ENCODE measurements at regions not wholly inside any gene's neighbourhood (a gene's known extent, or its start where the extent isn't known, plus 50 kb on each side); places are given as distances from the start of the nearest gene placed in this dataset.
"Not testable (repeated sequence)": the region's sequence is repeated elsewhere in the genome, so short reads cannot be mapped to it uniquely, and the experiment has no call there.

- Histone ChIP-seq H2BK15ac (ENCODE audit: low read depth, poor library complexity, severe bottlenecking) (no peak overlapping the region), H3K9ac (ENCODE audit: low read length) (no peak overlapping the region), H4K8ac (ENCODE audit: low read length) (no peak overlapping the region), H2BK5ac (ENCODE audit: low read depth, low read length, poor library complexity, severe bottlenecking) (no peak overlapping the region), H2AFZ (ENCODE audit: low read depth, low read length) (no peak overlapping the region), H3K4me1 (ENCODE audit: control insufficient read depth, insufficient read depth, low read depth, low read length) (peaks cover 2% of the 10 kb centered on the region), H3K4ac (ENCODE audit: low read depth in 1 of 2, low read length in 2 of 2) (no peak overlapping the region), H3K4me3 (ENCODE audit: insufficient read depth in 1 of 2, low read depth in 1 of 2, low read length in 2 of 2) (no peak overlapping the region), H3K36me3 (ENCODE audit: control insufficient read depth in 1 of 2, insufficient read depth in 2 of 2, low read depth in 1 of 2, low read length in 2 of 2) (no peaks in the 10 kb centered on the region), H4K91ac (ENCODE audit: low read length) (no peak overlapping the region), H3K27me3 (ENCODE audit: control insufficient read depth in 1 of 2, insufficient read depth in 1 of 2, low read length in 2 of 2) (no peaks in the 10 kb centered on the region), H3K79me1 (replicated peaks; ENCODE audit: low read length, poor library complexity, severe bottlenecking) (no peaks in the 10 kb centered on the region), H3K9me3 (ENCODE audit: control insufficient read depth, low read length) (peaks cover 4% of the 10 kb centered on the region), H2BK12ac (ENCODE audit: low read length in 2 of 2) (no peak overlapping the region), H2BK120ac (ENCODE audit: low read depth, low read length) (no peak overlapping the region), H3K23ac (ENCODE audit: low read length in 2 of 2) (no peak overlapping the region), H3K27ac (ENCODE audit: low read length, poor library complexity, severe bottlenecking) (no peak overlapping the region), H3K4me2 (ENCODE audit: low read length, poor library complexity, severe bottlenecking) (no peak overlapping the region), H3K18ac (ENCODE audit: low read depth in 1 of 2, low read length in 2 of 2) (no peak overlapping the region), H2AK5ac (ENCODE audit: low read length, severe bottlenecking) (no peak overlapping the region), H3K14ac (ENCODE audit: low read length in 2 of 2) (no peak overlapping the region)
- peak; percentile 9 for DNase-seq
- WGBS, result 0% methylated on average over 1 of the region's 1 CpG
These were observed 745.3 kb downstream of the NR2F1-AS1 start for GRCh38 chr5:92835712-92836111.

GRCh38 chr5:92823551-92823950, 757.5 kb downstream of the NR2F1-AS1 start:
- not testable (repeated sequence) for H3K79me1 ChIP-seq (replicated peaks; ENCODE audit: low read length, poor library complexity, severe bottlenecking); H3K4me2 ChIP-seq (ENCODE audit: low read length, poor library complexity, severe bottlenecking); H3K36me3 ChIP-seq (ENCODE audit: control insufficient read depth in 1 of 2, insufficient read depth in 2 of 2, low read depth in 1 of 2, low read length in 2 of 2); H2AFZ ChIP-seq (ENCODE audit: low read depth, low read length); H2BK5ac ChIP-seq (ENCODE audit: low read depth, low read length, poor library complexity, severe bottlenecking); DNase-seq; H2AK5ac ChIP-seq (ENCODE audit: low read length, severe bottlenecking); H3K14ac ChIP-seq (ENCODE audit: low read length in 2 of 2); H4K91ac ChIP-seq (ENCODE audit: low read length); H3K9ac ChIP-seq (ENCODE audit: low read length); H2BK120ac ChIP-seq (ENCODE audit: low read depth, low read length); H3K4ac ChIP-seq (ENCODE audit: low read depth in 1 of 2, low read length in 2 of 2); H3K4me1 ChIP-seq (ENCODE audit: control insufficient read depth, insufficient read depth, low read depth, low read length); H3K9me3 ChIP-seq (ENCODE audit: control insufficient read depth, low read length); H3K27me3 ChIP-seq (ENCODE audit: control insufficient read depth in 1 of 2, insufficient read depth in 1 of 2, low read length in 2 of 2); H3K23ac ChIP-seq (ENCODE audit: low read length in 2 of 2); H3K4me3 ChIP-seq (ENCODE audit: insufficient read depth in 1 of 2, low read depth in 1 of 2, low read length in 2 of 2); H3K27ac ChIP-seq (ENCODE audit: low read length, poor library complexity, severe bottlenecking); H4K8ac ChIP-seq (ENCODE audit: low read length); H2BK12ac ChIP-seq (ENCODE audit: low read length in 2 of 2); H3K18ac ChIP-seq (ENCODE audit: low read depth in 1 of 2, low read length in 2 of 2); H2BK15ac ChIP-seq (ENCODE audit: low read depth, poor library complexity, severe bottlenecking)
- 98% methylated on average over 3 of the region's 3 CpGs for WGBS

GRCh38 chr5:92822183-92822582, 758.8 kb downstream of the NR2F1-AS1 start:
- no peak overlapping the region for H2BK12ac ChIP-seq (ENCODE audit: low read length in 2 of 2)
- no peak overlapping the region for H3K14ac ChIP-seq (ENCODE audit: low read length in 2 of 2)
- H2AFZ ChIP-seq (ENCODE audit: low read depth, low read length), result no peak overlapping the region
- no peaks in the 10 kb centered on the region for H3K27me3 ChIP-seq (ENCODE audit: control insufficient read depth in 1 of 2, insufficient read depth in 1 of 2, low read length in 2 of 2)
- H3K4me1 ChIP-seq (ENCODE audit: control insufficient read depth, insufficient read depth, low read depth, low read length), result no peaks in the 10 kb centered on the region
- H2AK5ac ChIP-seq (ENCODE audit: low read length, severe bottlenecking), result no peak overlapping the region
- 82% methylated on average over 8 of the region's 9 CpGs for WGBS
- no peak overlapping the region for H4K8ac ChIP-seq (ENCODE audit: low read length)
- no peak overlapping the region for H2BK15ac ChIP-seq (ENCODE audit: low read depth, poor library complexity, severe bottlenecking)
- H3K9me3 ChIP-seq (ENCODE audit: control insufficient read depth, low read length), result no peaks in the 10 kb centered on the region
- H3K4me2 ChIP-seq (ENCODE audit: low read length, poor library complexity, severe bottlenecking), result no peak overlapping the region
- H3K4ac ChIP-seq (ENCODE audit: low read depth in 1 of 2, low read length in 2 of 2), result no peak overlapping the region
- H3K27ac ChIP-seq (ENCODE audit: low read length, poor library complexity, severe bottlenecking), result no peak overlapping the region
- no peaks in the 10 kb centered on the region for H3K36me3 ChIP-seq (ENCODE audit: control insufficient read depth in 1 of 2, insufficient read depth in 2 of 2, low read depth in 1 of 2, low read length in 2 of 2)
- no peak overlapping the region for H2BK120ac ChIP-seq (ENCODE audit: low read depth, low read length)
- DNase-seq, result no peak
- no peak overlapping the region for H3K18ac ChIP-seq (ENCODE audit: low read depth in 1 of 2, low read length in 2 of 2)
- H3K9ac ChIP-seq (ENCODE audit: low read length), result no peak overlapping the region
- H3K23ac ChIP-seq (ENCODE audit: low read length in 2 of 2), result no peak overlapping the region
- no peaks in the 10 kb centered on the region for H3K79me1 ChIP-seq (replicated peaks; ENCODE audit: low read length, poor library complexity, severe bottlenecking)
- no peak overlapping the region for H4K91ac ChIP-seq (ENCODE audit: low read length)
- H2BK5ac ChIP-seq (ENCODE audit: low read depth, low read length, poor library complexity, severe bottlenecking), result no peak overlapping the region
- H3K4me3 ChIP-seq (ENCODE audit: insufficient read depth in 1 of 2, low read depth in 1 of 2, low read length in 2 of 2), result no peak overlapping the region

GRCh38 chr5:92809855-92810465, 771.1 kb downstream of the NR2F1-AS1 start:
- H3K27me3 ChIP-seq (ENCODE audit: control insufficient read depth in 1 of 2, insufficient read depth in 1 of 2, low read length in 2 of 2), result no peaks in the 10 kb centered on the region
- no peak overlapping the region for H2BK12ac ChIP-seq (ENCODE audit: low read length in 2 of 2)
- H3K14ac ChIP-seq (ENCODE audit: low read length in 2 of 2), result no peak overlapping the region
- no peak overlapping the region for H4K8ac ChIP-seq (ENCODE audit: low read length)
- no peaks in the 10 kb centered on the region for H3K9me3 ChIP-seq (ENCODE audit: control insufficient read depth, low read length)
- 97% methylated on average over 3 of the region's 3 CpGs for WGBS
- no peak overlapping the region for H2AK5ac ChIP-seq (ENCODE audit: low read length, severe bottlenecking)
- H3K27ac ChIP-seq (ENCODE audit: low read length, poor library complexity, severe bottlenecking), result no peak overlapping the region
- no peak overlapping the region for H2BK5ac ChIP-seq (ENCODE audit: low read depth, low read length, poor library complexity, severe bottlenecking)
- no peaks in the 10 kb centered on the region for H3K36me3 ChIP-seq (ENCODE audit: control insufficient read depth in 1 of 2, insufficient read depth in 2 of 2, low read depth in 1 of 2, low read length in 2 of 2)
- H3K23ac ChIP-seq (ENCODE audit: low read length in 2 of 2), result no peak overlapping the region
- no peak overlapping the region for H2AFZ ChIP-seq (ENCODE audit: low read depth, low read length)
- no peak overlapping the region for H3K9ac ChIP-seq (ENCODE audit: low read length)
- H2BK15ac ChIP-seq (ENCODE audit: low read depth, poor library complexity, severe bottlenecking), result no peak overlapping the region
- no peak overlapping the region for H4K91ac ChIP-seq (ENCODE audit: low read length)
- H3K4me1 ChIP-seq (ENCODE audit: control insufficient read depth, insufficient read depth, low read depth, low read length), result no peaks in the 10 kb centered on the region
- no peak overlapping the region for H3K18ac ChIP-seq (ENCODE audit: low read depth in 1 of 2, low read length in 2 of 2)
- no peaks in the 10 kb centered on the region for H3K79me1 ChIP-seq (replicated peaks; ENCODE audit: low read length, poor library complexity, severe bottlenecking)
- H3K4me2 ChIP-seq (ENCODE audit: low read length, poor library complexity, severe bottlenecking), result no peak overlapping the region
- H3K4ac ChIP-seq (ENCODE audit: low read depth in 1 of 2, low read length in 2 of 2), result no peak overlapping the region
- H2BK120ac ChIP-seq (ENCODE audit: low read depth, low read length), result no peak overlapping the region
- DNase-seq, result no peak
- no peak overlapping the region for H3K4me3 ChIP-seq (ENCODE audit: insufficient read depth in 1 of 2, low read depth in 1 of 2, low read length in 2 of 2)
